GM18907 (cell line): ENCODE measurements at regions not wholly inside any gene's neighbourhood (a gene's known extent, or its start where the extent isn't known, plus 50 kb on each side); places are given as distances from the start of the nearest gene placed in this dataset.
"Not testable (repeated sequence)": the region's sequence is repeated elsewhere in the genome, so short reads cannot be mapped to it uniquely, and the experiment has no call there.

Experiments
- ATAC-seq: cut with Tn5 transposase; IDR thresholded peaks from one replicate; pipeline ENCODE4 v1.9.1; 2021; ENCODE audit warnings: mild to moderate bottlenecking, moderate library complexity; ENCODE audit not compliant: unreplicated experiment

DNA sequence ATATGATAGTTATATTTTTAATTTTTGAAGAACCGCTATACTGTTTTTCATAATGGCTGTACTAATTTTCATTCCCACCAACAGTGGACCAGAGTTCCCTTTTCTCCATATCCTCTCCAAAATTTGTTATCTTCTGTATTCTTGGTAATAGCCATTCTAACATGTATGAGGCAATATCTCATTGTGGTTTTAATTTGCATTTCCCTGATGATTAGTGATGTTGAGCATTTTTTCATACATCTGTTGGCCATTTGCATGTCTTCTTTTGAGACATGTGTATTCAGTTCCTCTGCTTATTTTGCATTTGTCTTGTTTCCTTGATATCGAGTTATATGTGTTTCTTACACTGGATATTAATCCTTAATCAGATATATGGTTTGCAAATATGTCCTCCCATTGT, 770.8 kb upstream of the MBL2 start:
- no peak for ATAC-seq

DNA sequence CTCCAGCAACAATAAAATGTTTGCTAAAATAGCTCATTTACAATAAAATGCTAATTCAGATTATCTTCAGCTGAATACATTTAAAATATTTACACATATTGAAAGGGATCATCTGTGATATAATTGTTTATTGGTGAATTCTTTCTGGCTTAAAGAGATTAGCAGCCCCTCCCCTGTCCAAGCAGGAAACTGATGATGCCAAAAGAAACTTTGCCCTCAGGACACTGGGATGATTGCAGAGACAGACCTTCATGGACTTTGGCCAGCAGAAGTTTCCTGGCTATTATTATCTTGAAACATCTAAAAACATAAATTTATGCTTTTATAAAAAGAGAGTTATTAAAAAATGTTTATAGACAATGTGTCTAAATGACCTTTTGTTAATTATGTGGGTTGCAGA, 764.9 kb upstream of the MBL2 start:
- ATAC-seq = no peak

GRCh38 chr10:53536322-53536721, 763.7 kb upstream of the MBL2 start:
- no peak for ATAC-seq

DNA sequence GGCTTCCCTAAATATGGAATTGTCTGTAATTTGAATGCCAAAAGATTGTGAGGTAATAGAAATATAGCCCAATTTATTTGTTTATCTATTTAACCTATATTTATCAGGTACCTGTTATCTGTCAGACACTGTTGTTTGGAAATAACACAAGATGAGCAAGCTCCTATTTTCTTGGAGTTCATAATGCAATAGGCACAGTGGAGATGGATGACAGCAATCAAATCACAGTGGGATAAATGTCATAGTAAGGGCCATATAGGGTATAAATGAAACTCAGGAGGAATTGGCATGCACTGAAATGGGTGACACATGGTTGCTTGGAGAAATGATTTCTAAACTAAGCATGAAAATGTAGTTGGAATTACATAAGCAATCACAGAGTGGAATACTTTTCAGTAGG, 761.8 kb upstream of the MBL2 start:
- ATAC-seq = no peak

DNA sequence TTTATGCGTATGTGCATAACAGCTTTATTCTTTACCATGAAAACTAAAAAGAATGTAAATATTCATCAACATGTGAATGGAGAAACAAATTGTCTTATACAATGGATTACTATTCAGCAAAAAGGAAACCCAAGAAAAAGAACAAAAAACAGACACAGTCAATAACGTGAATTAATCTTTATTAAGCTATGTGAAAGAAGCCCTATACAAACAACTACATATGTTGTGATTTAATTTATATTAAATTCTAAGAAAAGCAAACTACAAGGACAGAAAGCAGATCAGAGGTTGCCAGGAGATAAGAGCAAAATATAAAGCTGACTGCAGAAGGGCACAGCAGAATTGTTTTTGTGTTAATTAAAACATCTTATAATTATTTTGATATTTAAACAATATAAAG, 756.4 kb upstream of the MBL2 start:
- ATAC-seq = no peak

- ATAC-seq = no peak
Observed at GRCh38 chr10:53521046-53521445, 748.5 kb upstream of the MBL2 start.

DNA sequence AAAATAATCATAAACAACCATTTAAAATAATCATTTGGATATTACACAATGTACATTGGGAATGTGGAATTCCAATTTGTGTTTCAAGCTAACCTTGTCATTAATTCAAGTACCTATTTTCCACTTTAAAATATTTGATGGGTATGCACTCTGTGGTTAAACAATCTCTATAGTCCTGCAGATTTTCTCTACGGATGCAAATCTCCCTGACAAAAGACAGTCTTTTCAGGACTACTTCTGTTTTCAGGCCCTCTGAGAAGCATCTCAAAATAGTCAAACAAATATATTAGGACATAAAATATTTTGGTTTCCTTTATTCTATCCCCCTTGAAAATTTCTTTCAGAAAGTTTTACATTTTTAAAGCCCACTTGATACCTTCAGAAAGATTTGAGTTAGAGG, 735.6 kb upstream of the MBL2 start:
- no peak for ATAC-seq

- not testable (repeated sequence) for ATAC-seq
Observed at GRCh38 chr10:53504492-53504891, 731.9 kb upstream of the MBL2 start.

- ATAC-seq = no peak
Observed at GRCh38 chr10:53491774-53492173, 719.2 kb upstream of the MBL2 start.

- ATAC-seq = no peak
Observed at GRCh38 chr10:53490553-53490952, 718.0 kb upstream of the MBL2 start.

- ATAC-seq = no peak
Observed at GRCh38 chr10:53489335-53490182, 717.0 kb upstream of the MBL2 start.

DNA sequence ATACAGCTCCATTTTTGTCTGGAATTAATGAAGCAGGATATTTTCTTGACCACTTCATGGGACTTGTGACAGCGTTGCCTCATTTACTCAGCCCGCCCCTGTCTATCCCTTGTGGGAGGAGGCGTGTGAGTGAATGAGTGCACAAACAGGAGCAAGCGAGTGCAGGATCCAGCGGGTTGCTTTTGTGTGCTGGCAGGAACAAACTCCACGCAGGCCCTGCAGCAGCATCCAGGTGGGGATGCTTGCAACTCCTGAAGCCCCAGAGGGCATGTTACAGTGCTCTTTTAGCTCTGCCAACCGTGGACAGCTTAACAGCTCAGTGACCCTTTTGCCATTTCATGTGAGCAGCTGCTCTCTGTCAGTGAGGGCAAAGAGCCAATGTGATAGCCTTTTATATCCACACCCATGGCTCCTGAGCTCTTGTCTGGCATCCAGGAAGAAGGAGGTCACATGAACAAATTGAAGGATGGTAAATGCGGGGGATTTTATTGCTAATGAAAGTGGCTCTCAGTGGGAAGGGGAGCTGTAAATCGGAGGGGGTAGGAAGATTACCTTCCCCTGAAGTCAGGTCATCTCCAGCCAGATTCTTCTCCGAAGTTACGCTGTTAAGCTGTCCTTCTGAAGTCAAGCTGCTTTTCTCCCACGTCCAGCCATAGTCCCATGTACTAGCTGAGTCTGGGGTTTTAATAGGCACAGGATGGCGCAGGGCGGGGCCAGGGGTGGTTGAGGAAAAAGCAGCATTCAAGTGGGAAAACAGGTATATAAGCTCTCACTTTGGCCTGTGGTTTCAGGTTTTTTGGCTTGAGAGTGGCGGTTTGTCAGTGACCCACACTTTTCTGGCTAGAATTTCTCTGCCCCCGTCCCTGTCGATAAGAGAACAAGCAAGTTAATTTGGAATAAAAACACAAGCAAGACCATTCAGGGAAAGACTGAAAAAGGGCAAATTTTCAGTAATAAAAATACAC, 714.7 kb upstream of the MBL2 start:
- no peak for ATAC-seq

DNA sequence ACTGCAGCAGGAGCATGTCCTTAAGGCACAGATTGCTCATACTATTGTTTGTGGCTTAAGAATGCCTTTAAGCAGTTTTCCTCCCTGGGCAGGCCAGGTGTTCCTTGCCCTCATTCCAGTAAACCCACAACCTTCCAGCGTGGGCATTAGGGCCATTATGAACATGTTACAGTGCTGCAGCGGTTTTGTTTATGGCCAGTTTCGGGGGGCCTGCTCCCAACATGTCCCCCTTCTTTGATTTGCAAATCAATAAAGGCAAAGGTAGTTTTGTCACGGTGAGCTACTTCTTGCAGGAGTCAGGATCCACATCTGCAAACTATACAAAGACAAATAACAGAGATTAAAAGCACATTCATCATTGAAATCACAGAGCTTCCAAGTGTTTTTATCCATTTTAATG, 712.8 kb upstream of the MBL2 start:
- not testable (repeated sequence) for ATAC-seq

DNA sequence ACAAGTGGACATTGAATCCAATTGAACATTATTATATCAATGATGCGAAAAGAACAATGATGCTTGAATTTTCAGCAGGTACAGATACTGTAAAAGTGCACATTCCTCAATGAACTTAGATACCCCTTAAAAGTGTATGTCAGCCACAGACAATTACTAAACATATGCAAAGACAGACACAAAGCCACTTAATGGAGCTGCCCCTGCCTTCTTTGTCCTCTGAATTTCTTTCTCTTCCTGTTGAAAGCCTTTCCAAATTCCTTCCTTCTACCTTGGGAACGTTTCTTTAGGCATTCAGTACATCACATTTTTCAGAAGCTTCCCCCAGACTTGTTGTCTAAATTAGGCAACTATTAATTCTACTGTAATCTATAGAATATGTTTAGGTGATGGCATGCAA, 706.8 kb upstream of the MBL2 start:
- ATAC-seq = no peak

GRCh38 chr10:53477313-53477675, 704.7 kb upstream of the MBL2 start:
- no peak for ATAC-seq

- no peak for ATAC-seq
Observed at GRCh38 chr10:53476650-53477312, 704.2 kb upstream of the MBL2 start.

DNA sequence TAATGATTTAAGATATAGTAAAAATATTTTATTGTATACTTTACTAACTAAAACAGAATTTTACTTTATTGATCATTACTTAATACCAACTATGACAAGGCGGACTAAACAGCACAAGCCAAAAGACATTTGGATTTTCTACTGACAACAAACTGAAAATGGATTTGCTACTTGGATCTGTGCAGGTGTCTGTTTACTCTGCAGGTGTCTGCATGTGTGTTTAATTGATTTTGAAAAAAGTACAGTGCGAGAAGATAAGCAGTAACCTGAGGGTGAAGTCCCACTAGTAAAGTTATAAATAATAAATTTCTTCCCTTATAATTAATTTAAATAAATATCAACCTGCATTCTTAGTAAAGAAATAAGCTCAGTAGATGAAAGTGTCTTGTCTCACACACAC, 696.8 kb upstream of the MBL2 start:
- no peak for ATAC-seq

GRCh38 chr10:53463539-53463938, 691.0 kb upstream of the MBL2 start:
- no peak for ATAC-seq

DNA sequence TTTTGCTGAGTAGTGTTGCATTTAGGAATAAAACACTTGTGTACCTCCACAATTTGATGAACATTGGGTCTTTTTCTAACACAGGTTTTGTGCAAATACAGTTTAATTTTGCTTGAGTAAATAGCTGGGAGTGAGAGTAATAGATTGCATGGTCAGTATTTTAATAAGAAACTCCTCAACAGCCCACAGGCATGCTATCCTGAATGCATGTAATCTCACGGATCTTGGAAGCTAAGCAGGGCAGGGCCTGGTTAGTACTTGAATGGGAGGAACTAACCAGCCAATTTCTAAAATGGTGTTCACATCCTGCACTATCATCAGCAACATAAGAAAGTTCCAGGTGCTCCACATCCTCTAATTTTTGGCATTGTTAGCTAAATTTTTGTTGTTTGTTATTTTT, 685.4 kb upstream of the MBL2 start:
- ATAC-seq = no peak

DNA sequence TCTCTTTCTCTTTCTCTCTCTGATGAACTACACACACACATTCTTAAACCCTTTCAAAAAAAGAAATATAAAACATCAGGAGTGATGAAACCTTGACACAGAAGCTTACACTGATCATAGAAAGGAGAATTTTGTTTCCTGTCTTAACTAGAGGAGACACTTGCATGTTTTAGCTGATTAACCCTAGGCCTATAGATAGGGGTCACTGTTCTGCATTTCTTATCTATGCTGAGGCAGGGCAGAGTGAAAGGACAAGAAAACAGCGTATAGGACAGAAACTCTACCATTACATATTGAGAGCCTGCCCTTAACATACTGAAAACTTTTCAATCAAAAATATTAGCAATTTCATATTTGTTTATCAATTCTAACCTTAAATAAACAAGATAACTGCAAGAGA, 680.6 kb upstream of the MBL2 start:
- no peak for ATAC-seq

GRCh38 chr10:53447576-53447975, 675.0 kb upstream of the MBL2 start:
- no peak for ATAC-seq
